Ishikawa (cell line): ENCODE measurements at regions not wholly inside any gene's neighbourhood (a gene's known extent, or its start where the extent isn't known, plus 50 kb on each side); places are given as distances from the start of the nearest gene placed in this dataset.

Source experiments
- CEBPB ChIP-seq: IDR thresholded peaks from 2 replicates; pipeline ENCODE4 v1.6.1; 2012
- CREB1 ChIP-seq: IDR thresholded peaks from 2 replicates; pipeline ENCODE4 v1.6.1; 2012; ENCODE audit warnings: low read depth
- EP300 ChIP-seq: IDR thresholded peaks from 2 replicates; pipeline ENCODE4 v1.6.1; 2012; ENCODE audit warnings: borderline replicate concordance
- TAF1 ChIP-seq: IDR thresholded peaks from 2 replicates; pipeline ENCODE4 v1.6.1; 2012; ENCODE audit warnings: low read depth, mild to moderate bottlenecking
- TF ChIP-seq, protein P1 (sequence below): IDR thresholded peaks from 2 replicates; pipeline ENCODE4 v1.6.1; 2012

DNA sequence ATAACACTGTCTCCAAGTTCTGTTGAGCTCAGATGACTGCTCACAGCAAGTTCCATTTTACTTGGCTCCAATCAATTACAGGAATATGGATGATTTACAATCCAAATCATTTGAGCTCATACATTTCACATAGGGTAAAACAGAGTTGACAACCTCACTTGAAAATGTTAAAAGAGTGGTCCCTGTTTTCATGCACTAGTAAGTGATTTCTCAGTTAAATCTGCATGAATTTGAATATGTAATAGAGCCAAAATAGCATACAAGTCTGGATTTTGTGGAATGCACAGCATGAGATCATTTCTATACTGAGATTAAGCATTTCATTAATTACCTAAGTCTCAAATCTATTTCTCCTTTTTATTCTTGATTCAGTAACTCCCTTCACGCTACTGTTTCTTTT lies 217.6 kb downstream of the SIM1 start:
- no peak for TF ChIP-seq TAF1
- no peak for TF ChIP-seq CREB1
- TF ChIP-seq, protein P1, sequence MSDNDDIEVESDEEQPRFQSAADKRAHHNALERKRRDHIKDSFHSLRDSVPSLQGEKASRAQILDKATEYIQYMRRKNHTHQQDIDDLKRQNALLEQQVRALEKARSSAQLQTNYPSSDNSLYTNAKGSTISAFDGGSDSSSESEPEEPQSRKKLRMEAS, result no peak
- no peak for TF ChIP-seq CEBPB
- no peak for TF ChIP-seq EP300
